Fibroblast of skin of back (primary cell): ENCODE measurements at regions not wholly inside any gene's neighbourhood (a gene's known extent, or its start where the extent isn't known, plus 50 kb on each side); places are given as distances from the start of the nearest gene placed in this dataset.

Source experiments
- DNase-seq: peaks from one replicate; pipeline ENCODE4 v3.0.0-alpha.2; 2013

- no peak for DNase-seq
Measured at GRCh38 chr10:91144961-91145360, 75.5 kb upstream of the PCGF5 start.

GRCh38 chr10:91146146-91146545 lies 74.3 kb upstream of the PCGF5 start:
- DNase-seq = no peak

DNA sequence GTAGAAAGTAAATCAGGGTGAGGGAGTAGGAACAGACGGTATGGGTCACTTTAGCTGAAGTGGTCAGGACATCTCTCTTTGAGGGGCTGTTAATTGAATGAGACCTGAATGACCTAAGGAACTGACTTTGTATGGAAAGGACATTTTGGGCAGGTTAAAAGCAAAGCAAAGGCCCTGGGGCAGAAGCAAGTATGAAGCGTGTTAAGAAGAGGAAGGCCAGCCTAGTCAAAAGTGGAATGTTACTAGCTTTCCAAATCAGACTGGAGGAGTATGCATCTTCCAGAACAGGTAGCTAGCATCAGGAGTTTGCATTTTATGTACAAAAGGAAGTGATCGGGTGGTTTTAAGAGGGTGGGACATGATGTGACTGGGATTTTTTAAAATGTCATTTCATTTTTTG lies 70.9 kb upstream of the PCGF5 start:
- DNase-seq = no peak

GRCh38 chr10:91150631-91151030 lies 69.8 kb upstream of the PCGF5 start:
- no peak for DNase-seq

- DNase-seq = no peak
Measured at GRCh38 chr10:91153508-91153907, 67.0 kb upstream of the PCGF5 start.

DNA sequence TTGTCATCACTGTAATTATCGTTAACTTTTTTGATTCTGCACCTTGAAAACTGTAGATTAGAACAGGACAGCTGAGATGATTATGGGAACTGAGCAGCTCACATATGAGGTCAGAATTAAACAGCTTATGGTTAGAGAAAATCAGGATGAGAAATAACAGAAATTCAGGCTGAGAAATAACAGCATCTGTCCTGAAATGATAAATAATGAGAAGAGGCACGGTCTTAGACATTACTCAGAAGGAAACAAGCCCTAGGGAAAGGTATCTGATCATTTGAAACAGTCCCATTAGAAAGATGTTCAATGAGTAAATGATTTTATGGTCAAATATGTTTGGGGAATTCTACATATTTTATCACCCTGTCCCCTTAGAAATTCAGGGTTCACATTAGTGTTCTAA lies 65.6 kb upstream of the PCGF5 start:
- DNase-seq = no peak

- DNase-seq = no peak
Measured at GRCh38 chr10:91156196-91156595, 64.3 kb upstream of the PCGF5 start.

- no peak for DNase-seq
Measured at GRCh38 chr10:91159254-91159783, 61.1 kb upstream of the PCGF5 start.

GRCh38 chr10:91162050-91162494 lies 58.4 kb upstream of the PCGF5 start:
- DNase-seq = peak; percentile 48

GRCh38 chr10:91162495-91163268 lies 57.8 kb upstream of the PCGF5 start:
- peak; percentile 66 for DNase-seq

- DNase-seq = peak; percentile 67
Measured at GRCh38 chr10:91163269-91163868, 57.1 kb upstream of the PCGF5 start.

GRCh38 chr10:91163869-91164474 lies 56.5 kb upstream of the PCGF5 start:
- peak; percentile 83 for DNase-seq

DNA sequence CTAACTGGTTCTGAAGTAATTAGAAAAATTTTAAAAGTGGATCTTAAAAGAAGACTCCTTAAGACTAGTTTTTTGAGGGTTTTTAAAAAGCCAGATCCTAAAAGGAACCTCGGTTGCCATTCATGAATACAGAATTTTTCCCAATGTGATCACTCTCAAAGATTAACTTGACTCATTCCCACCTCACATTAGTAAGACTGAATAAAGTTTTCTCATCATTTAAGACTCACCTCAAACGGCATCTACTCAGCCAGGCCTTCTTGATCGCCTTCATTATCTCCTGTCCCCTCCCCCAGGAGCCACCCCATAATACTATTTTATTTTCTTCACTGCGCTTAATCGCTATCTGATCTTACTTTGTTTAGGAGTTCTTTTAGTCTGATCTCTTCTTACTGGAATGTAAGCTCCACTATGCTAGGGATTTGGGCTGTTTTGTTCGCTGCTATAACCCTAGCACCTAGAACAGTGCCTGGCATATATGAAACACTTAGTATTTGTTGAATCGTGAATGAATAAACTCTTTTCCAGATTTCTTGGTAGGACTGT lies 55.9 kb upstream of the PCGF5 start:
- DNase-seq = peak; percentile 21

DNA sequence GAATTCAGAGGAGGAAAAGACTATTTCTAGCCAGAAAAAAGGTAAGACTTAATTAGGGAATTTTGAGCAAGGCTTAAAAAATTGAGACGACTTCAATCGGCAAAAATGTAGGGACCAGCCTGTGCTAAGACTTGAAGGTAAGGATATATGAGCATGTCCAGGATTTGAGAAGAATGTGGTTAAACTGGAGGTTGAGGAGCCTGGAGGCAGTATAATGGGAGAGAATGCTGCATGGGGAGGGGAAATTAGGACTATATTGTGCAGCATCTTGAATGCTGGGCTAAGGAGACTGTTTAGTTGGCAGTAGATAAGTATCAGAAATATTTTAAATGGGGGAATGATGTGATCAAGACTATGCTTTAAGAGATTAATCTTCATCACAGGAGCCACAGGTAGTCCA lies 53.1 kb upstream of the PCGF5 start:
- no peak for DNase-seq

DNA sequence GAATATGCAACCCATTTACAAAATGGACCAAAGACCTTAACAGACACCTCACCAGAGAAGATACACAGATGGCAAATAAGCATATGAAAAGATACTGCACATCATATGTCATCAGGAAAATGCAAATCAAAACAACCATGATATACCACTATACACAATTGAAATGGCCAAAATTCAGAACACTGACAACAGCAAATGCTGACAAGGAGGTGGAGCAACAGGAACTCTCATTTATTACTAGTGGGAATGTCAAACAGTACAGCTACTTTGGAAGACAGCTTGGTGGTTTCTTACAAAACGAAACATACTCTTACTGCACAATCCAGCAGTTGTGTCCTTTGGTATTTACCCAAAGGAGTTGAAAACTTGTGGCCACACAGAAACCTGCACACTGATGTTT lies 50.0 kb upstream of the PCGF5 start:
- no peak for DNase-seq
